Right lobe of liver (tissue), 4 donors: ENCODE measurements at regions not wholly inside any gene's neighbourhood (a gene's known extent, or its start where the extent isn't known, plus 50 kb on each side); places are given as distances from the start of the nearest gene placed in this dataset.

Source experiments
- CTCF ChIP-seq, 4 donors: fragments of 200-600 bp in 3 of 4; fragments of 450-650 bp in 1 of 4; IDR thresholded peaks; one replicate each; pipeline versions ENCODE4 v1.5.1 to v1.8.0; 2016 to 2022; ENCODE audit warnings: antibody characterized with exemption in 4 of 4, mild to moderate bottlenecking in 2 of 4
- POLR2A ChIP-seq: fragments of 450-650 bp; IDR thresholded peaks from one replicate; pipeline ENCODE4 v1.6.1; 2017; ENCODE audit warnings: antibody characterized with exemption, mild to moderate bottlenecking
- donor health status: DM: no; HTN: no; CAD: no.
- donor health status: DM: no; HTN: no; CAD: no.
- donor health status: DM: no; HTN: yes; CAD: no.

DNA sequence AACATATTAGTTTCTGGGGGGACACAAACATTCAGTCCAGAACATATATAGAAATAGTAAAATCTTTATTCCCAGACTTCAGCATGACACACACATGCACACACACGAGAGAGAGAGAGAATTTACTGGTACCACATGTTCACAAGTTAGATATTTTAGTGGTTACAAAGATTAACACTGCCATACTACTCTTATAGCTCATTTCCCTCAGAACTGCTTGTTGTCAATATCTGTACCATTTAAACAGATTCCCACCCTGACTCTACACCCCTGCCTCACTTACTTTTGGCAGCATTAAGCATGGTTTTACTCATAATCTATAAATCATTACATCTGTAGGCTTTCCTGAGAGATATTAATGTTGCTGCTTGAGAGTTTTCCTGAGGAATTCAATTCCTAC is 524.7 kb upstream of the HTR2A start:
- TF ChIP-seq CTCF (IDR thresholded peaks at IDR 0.05) (no peak), POLR2A (no peak)
